ENCODE measurements at regions not wholly inside any gene's neighbourhood (a gene's known extent, or its start where the extent isn't known, plus 50 kb on each side); places are given as distances from the start of the nearest gene placed in this dataset.

- no peak for TF ChIP-seq CTCF (IDR thresholded peaks at IDR 0.05; ENCODE audit: control insufficient read depth, extremely low read depth, insufficient read depth)
- DNase-seq (ENCODE audit: low read depth): no peak
- H3K4me3 ChIP-seq (ENCODE audit: low read depth, low read length): no peak overlapping the region
These were observed 389.3 kb downstream of the HDGFL1 start for GRCh38 chr6:22958677-22959076.

GRCh38 chr6:22959571-22959970 lies 390.2 kb downstream of the HDGFL1 start:
- no peak for DNase-seq (ENCODE audit: low read depth)
- no peak for TF ChIP-seq CTCF (IDR thresholded peaks at IDR 0.05; ENCODE audit: control insufficient read depth, extremely low read depth, insufficient read depth)
- no peak overlapping the region for H3K4me3 ChIP-seq (ENCODE audit: low read depth, low read length)

GRCh38 chr6:22964334-22964733 lies 395.0 kb downstream of the HDGFL1 start:
- DNase-seq (ENCODE audit: low read depth): no peak
- H3K4me3 ChIP-seq (ENCODE audit: low read depth, low read length): no peak overlapping the region
- no peak for TF ChIP-seq CTCF (IDR thresholded peaks at IDR 0.05; ENCODE audit: control insufficient read depth, extremely low read depth, insufficient read depth)

GRCh38 chr6:22965889-22966288 lies 396.5 kb downstream of the HDGFL1 start:
- no peak for DNase-seq (ENCODE audit: low read depth)
- no peak overlapping the region for H3K4me3 ChIP-seq (ENCODE audit: low read depth, low read length)
- no peak for TF ChIP-seq CTCF (IDR thresholded peaks at IDR 0.05; ENCODE audit: control insufficient read depth, extremely low read depth, insufficient read depth)

GRCh38 chr6:22966691-22967422 lies 397.5 kb downstream of the HDGFL1 start:
- no peak for TF ChIP-seq CTCF (IDR thresholded peaks at IDR 0.05; ENCODE audit: control insufficient read depth, extremely low read depth, insufficient read depth)
- DNase-seq (ENCODE audit: low read depth): peak; percentile 97
- no peak overlapping the region for H3K4me3 ChIP-seq (ENCODE audit: low read depth, low read length)

- DNase-seq (ENCODE audit: low read depth): no peak
- no peak for TF ChIP-seq CTCF (IDR thresholded peaks at IDR 0.05; ENCODE audit: control insufficient read depth, extremely low read depth, insufficient read depth)
- H3K4me3 ChIP-seq (ENCODE audit: low read depth, low read length): no peak overlapping the region
These were observed 400.6 kb downstream of the HDGFL1 start for GRCh38 chr6:22970004-22970403.

GRCh38 chr6:22972771-22973170 lies 403.4 kb downstream of the HDGFL1 start:
- TF ChIP-seq CTCF (IDR thresholded peaks at IDR 0.05; ENCODE audit: control insufficient read depth, extremely low read depth, insufficient read depth): no peak
- DNase-seq (ENCODE audit: low read depth): no peak
- H3K4me3 ChIP-seq (ENCODE audit: low read depth, low read length): no peak overlapping the region

All from LNCaP clone FGC (cell line).